ENCODE measurements at regions not wholly inside any gene's neighbourhood (a gene's known extent, or its start where the extent isn't known, plus 50 kb on each side); places are given as distances from the start of the nearest gene placed in this dataset.
"Not testable (repeated sequence)": the region's sequence is repeated elsewhere in the genome, so short reads cannot be mapped to it uniquely, and the experiment has no call there.

DNA sequence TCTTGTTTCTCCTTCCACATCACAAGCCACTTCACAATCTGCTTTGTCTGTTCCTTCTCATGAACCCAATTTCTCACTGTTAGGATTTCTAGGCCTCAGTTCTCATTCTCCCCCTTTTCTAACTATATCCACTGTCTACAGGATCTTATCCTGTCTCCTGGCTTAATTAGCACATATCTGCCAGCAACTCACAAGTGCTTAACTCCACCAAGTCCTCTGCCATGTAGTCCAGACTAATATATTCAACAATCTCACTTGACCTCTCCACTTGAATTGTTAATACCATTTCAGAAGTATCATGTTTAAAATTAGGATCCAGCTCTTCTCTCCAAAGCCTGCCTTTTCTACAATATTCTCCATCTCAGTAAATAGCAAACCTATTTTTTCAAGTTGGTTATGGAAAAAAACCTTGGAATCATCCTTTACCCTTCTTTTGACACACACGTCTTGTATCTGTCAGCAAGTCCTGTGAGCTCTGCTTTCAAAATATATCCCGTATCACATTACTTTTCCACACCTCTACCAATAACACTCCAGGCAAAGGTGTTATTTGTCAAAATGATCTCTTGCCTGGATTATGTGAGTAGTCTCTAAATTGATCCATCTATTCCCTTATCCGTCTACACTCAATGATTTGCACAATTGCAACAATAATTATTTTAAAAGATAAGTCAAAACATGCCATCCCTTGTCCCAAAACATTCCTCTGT lies 127.2 kb upstream of the SLIT2 start:
- DNase-seq (ENCODE audit: low read depth in 3 of 3), result no peak

DNA sequence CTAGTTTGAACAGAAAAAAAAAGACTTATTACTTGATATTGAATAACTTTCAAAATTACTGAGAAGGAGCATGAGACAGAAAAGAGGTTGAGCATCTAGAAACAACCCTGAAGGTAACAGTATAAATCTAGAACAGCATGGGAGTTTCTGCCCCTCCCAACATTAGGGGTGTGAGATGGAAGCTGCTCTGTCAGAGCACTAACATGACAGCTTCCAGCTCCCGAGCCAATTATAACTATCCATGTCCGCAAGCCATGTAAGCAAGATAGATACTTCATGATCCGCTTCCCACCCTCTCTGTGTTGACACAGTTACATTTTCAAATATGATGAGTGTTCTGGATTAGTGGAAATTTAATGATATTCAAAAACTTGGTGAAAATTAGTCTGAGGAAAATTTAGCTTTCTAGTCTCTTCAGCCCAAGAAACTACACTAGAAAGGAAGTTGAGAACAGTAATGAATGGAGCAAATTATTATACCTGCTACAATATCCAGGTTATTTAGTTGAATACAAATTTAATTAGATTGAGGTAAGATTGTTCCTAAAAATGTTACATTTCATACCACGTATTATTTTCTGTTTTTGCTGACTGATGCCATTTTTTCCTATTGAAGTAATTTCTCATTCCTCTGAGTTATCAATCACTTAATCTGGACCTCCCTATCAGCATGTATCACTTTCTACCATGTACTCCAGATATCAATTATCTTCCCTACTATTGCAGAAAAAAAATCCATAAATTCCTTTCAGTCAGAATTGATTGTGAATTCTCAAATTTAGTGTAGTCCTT lies 129.3 kb upstream of the SLIT2 start:
- no peak for DNase-seq (ENCODE audit: low read depth in 3 of 3)

DNA sequence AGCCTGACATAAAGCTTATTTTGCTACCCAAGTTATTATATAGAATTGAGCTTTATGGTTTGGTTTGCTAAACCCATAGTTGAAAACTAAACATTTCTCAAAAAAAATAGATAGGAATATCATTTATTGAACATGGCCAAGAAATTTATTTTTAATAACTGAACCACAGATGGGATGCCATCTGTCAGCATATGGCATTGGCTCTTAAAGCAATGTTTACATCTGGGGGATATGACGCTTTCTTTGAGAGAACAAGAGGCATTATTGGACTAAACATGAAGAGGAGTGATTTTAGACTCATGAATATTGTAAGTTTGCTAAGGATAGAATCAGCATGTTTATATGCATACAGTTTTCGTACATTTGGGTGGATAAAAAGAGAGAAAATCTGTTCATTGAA lies 132.6 kb upstream of the SLIT2 start:
- no peak for DNase-seq (ENCODE audit: low read depth in 3 of 3)

DNA sequence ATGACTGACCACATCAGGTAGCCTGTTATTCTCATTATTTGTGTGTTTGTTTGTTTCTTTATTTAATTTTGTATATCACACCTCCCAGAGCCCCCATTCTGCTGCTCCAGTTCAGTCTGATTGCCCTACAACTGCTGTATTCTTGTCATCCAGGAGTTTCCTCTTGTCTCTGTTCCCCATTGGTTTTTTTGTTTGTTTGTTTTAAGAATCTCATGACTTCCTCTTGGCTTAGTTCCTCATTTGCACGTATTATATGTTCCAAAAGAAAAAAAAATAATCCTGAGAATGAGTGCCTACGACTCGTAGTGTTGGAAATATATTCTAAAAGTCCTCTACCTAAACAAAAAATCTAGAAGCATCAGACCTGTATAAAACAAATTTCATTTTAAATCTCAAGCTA lies 142.3 kb upstream of the SLIT2 start:
- no peak for DNase-seq (ENCODE audit: low read depth in 3 of 3)

DNA sequence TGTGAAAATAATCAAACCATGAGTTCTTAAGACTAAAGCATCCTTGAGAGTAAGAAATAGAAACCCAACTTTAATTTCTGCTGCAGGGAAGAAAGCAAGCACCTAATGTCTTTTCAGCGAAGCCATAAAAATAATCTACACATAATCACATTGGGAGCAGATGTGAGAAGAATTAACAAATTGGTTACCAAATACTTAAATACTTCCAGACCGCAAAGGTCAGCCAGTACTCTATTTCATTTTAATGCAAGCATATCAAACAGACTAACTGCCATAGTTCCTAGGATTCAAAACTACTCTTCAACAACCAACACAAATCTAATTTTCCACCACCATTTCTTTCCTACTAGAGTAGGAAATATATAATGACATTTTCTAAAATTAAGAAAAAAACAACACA lies 144.8 kb upstream of the SLIT2 start:
- no peak for DNase-seq (ENCODE audit: low read depth in 3 of 3)

DNA sequence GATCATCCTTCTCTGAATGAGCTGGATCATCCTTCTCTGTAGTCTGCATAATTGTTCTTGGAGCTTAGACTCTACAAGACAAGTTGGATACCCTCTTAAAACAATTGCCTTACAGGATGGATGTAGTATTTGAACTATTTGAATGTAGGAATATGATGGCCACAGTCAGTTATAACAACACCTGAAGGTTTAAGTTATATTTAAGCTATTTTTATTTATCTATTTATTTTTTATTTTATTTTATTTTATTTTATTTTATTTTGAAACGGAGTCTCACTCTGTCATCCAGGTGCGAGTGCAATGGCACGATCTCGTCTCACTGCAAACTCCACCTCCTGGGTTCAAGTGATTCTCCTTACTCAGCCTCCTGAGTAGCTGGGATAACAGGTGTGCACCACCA lies 149.9 kb upstream of the SLIT2 start:
- no peak for DNase-seq (ENCODE audit: low read depth in 3 of 3)

DNA sequence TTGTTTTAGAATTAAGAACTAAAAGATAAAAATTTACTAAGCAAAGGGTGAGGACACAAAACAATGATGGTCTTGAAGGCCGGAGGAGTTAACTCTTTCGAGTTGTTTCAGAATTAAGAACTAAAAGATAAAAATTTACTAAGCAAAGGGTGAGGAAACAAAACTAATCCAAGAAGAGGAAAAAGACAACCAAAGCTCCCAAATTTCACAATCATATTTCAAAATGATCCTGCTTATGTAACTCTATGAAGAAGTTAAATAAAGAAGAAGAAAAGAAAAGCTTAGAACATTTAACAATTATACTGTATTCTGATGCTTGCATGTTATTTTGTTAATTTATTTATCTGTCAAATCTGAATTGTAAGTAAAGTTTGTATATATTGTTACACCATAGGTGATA lies 154.8 kb upstream of the SLIT2 start:
- DNase-seq (ENCODE audit: low read depth in 3 of 3), result no peak

DNA sequence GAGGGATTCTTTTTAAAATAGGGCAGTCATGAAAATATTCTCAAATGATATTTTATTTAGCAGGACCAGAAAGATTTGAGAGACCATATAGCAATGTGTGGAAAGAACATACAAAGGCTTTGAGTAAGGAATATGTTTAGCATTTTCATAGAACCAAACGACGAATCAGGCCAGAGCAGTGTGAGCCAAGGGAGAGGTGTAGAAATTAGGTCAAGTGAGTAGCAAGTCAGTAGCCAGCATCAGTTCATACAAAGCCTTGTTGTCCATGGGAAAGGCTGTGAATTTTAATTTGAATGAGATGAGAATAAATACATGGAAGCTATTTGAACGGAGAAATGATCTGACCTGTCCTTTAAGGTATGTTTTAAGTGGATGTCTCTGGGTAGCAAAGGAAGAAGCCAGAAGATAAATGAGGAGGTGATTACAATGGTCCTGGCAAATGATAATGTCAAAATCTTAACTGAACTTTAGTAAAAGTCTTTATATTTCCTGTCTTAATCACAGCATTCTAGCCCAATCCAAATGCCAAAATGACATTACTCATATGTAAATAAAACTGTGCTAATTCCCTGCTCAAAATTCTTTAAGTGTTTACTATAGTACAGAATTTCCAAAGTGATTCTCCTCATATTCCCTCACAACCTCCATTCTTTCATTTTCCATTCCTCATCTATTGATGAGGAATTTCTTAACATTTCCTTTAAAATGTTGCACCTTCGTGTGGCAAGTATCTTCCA lies 155.7 kb upstream of the SLIT2 start:
- DNase-seq (ENCODE audit: low read depth in 3 of 3), result no peak

DNA sequence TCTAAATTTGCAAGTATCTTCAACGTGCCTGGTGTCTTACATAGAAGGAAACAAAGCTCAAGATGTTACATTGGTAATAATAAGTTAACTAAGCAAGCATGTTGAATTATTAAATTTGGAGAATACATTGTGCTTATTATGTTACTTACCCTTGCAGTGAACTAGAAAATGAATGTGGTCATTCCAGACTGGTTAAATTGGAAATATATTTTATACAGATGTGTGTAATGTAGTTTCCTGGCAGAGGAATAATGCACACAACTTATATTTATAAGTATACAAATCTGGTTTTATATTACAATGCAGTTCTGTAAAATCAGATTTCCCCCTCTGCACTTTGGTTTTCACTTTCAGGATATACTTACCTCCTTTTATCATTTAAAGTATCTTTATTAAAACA lies 159.9 kb upstream of the SLIT2 start:
- no peak for DNase-seq (ENCODE audit: low read depth in 3 of 3)

DNA sequence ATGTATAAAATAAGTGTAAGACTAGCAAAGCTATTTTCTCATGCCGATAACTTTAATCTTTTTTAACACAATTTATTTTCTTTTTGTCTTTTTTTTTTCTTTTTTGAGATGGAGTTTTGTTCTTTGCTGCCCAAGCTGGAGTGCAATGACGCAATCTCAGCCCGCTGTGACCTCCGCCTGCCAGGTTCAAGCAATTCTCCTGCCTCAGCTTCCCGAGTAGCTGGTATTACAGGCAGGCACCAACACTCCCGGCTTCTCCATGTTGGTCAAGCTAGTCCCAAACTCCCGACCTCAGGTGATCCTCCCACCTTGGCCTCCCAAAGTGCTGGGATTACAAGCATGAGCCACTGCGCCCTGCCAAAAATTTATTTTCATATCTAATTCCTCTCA lies 164.2 kb upstream of the SLIT2 start:
- no peak for DNase-seq (ENCODE audit: low read depth in 3 of 3)

DNA sequence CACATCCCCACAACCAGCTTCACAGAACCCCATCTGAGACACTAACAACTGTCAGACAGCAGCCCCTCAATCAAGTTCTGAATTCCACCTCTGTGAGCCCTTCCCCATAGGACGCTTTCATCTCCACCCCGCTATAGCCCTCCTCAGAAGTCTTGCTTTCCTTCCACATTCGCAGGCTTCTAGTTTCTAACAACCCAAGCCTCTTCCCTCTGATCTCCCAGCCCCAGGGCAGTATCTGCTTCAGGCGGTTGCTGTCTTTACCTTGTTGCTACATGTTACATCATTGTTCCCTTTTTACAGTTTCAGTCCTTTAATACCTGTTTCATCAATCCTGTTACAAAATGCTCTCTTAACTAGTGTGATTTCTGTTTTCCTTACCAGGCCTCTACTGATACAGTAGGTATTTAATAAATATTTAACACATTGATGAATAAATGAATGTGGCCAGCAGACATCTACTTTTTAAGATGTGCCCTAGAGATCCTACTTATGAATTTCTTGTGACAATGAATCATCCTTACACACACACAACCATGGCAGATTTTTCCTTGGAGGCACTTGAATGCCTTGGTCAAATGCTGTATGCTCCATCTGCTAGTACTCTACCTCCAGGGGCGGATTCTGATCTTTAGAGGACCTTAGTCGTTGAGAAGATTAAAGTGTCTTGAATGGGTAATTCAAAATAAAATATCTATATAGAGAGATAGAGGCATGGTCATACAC lies 164.7 kb upstream of the SLIT2 start:
- DNase-seq (ENCODE audit: low read depth in 3 of 3), result no peak

DNA sequence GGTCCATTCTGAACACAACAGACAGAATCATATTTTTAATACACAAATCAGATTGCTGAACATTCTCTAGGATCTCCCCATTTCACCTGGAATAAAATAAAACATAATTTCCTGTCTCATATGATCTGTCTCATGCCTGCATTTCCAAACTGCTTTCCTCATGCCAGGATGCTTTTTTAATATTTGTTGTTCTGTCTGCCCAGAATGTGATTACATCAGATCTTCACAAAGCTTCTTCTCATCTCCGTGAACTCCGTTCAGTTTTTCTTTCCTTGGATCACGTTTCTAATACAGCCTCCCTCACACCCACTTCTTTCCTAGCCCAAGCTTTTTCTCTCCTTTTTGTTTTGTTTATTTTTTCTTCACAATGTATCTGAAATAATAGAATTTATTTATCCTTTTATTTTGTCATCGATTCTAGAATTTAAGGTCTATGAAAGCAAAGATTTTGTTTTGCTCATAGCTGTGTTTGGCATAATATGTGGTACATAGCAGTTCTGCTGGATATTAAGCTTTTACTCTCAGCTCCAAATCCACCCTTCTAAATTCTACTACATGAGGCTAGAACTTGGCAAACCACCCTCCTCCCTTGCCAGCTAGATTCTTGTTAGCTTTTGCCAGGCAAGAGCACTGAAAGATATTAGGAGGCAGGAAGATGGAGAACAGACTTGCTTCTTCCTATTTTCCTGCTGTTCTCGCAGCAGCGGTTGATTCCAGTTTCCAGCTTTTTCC lies 165.5 kb upstream of the SLIT2 start:
- DNase-seq (ENCODE audit: low read depth in 3 of 3), result no peak

DNA sequence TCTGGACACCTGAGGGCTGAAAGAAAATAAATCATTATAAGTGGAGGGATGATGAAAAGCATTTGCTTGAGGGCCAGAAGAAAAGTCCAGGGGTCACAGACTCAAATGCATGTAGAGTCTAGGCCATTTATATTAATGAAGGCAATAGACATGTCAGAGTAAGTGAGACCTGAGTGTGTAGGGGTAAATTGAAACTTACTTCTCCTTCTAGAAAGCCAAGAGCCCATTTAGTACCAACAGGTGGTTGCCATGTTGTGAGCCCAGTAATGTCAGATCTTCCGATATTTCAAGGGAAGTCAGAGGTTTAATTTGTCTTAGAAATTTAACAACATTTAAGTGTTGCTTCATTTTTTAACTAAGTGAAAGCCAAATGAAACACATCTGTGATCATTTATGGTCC lies 166.1 kb upstream of the SLIT2 start:
- no peak for DNase-seq (ENCODE audit: low read depth in 3 of 3)

DNA sequence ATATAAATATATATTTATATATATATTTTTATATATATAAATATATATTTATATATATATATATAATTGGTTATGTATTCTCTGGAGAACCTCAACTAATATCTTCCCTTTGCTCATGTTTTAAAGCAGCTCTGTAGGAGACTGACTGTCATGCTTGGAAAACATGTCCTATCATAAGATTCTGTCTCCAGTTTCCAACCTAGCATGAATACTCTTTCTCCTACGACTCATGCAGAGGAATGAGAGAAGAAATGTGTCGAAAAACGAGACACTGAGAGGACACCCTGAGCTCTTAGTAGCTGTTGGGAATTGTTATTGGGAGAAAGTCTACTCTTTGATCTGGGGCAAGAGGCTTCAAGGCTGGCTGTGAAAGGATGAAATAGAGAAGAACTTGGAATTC lies 166.5 kb upstream of the SLIT2 start:
- DNase-seq (ENCODE audit: low read depth in 3 of 3), result no peak

DNA sequence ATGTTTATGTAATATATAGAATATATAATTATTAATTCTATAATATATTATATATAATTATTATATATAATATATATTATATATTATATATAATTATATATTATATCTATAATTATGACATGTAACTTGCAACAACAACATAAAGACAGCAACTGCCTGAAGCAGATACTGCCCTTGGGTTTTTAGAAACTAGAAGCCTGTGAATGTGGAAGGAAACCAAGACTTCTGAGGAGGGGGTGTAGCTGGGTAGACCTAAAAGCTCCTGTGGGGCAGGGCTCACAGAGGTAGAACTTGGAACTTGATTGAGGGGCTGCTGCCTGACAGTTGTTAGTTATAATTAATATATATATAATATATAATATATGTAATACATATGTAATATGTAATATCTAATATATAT lies 167.2 kb upstream of the SLIT2 start:
- no peak for DNase-seq (ENCODE audit: low read depth in 3 of 3)

DNA sequence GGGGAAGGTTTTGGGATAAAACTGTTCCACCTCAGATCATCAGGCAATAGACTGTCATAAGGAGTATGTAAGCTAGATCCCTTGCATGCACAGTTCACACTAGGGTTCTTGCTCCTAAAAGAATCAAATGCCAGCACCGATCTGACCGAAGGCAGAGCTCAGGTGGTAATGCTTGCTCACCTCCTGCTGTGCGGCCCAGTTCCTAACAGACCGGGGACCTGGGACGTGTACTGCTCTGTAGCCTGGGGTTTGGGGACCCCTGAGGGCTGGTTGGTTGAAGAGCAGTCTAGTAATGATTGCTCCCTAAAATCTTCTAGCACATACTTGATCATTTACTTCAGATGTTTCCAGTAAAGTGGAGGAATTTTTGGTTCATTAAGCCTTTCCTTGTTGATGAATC lies 173.1 kb upstream of the SLIT2 start:
- DNase-seq (ENCODE audit: low read depth in 3 of 3), result no peak

DNA sequence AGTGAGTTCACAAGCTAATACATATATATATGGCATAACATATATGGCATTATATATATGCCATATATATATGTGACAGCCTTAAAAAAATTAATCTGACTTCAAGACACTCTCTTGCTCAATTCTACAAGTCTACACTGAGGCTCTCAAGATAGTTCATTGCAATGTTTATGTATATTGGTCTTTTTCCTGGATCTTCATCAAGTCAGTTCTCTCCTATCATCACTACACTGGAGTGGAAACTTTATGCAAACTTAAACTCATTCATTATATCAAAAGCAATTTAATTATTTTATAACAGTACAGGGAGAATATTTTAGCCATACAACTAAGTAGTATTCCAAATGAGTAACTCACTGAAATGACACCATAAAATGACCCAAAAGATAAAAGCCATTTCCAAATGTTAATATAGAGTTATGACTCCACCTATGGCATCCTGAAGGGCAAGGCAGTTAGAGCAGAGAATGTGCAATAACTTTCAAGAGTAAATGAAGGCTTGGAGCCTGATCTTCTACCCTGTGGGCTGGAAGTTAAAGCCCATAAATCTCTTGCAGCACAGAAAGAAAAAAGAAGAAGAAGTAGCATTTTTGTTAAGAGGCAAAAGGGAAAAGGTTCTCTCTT lies 176.3 kb upstream of the SLIT2 start:
- DNase-seq (ENCODE audit: low read depth in 3 of 3), result no peak

DNA sequence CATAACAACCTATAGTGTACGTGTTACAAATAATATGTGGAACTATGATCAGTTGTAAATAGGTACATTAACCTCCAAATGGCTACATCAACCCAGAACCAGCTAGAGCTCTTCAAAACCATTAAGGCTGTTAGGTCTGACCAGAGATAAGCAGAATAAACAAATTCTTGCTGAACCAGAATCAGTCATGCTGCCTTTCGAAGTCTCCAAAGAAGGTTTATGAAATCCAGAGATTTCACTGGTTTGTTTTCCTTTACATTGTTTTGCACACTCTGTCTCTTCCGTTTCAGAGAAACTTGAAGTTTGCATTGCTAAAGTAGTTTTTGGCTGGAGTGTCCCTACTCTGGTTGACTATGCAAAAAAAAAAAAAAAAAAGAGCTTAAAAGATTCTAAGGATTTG lies 177.3 kb upstream of the SLIT2 start:
- DNase-seq (ENCODE audit: low read depth in 3 of 3), result no peak

DNA sequence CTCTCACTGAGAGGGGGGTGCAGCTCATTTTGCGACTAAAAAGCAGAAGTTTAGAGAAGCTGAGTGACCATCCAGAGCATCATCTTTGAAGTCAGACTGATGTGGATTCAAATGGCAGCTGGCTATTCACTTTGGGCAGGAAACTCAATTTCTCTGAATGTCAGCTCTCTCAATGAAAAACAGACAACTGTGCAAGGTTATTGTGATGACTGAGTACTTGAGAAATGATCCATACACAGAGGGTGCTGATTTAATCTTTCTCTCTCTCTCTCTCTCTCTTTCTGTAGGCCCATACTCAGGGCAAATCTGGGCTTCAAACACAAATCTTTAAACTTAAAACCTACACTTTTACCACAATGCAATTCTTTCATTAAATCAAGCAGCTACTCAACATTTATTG lies 185.8 kb upstream of the SLIT2 start:
- DNase-seq (ENCODE audit: low read depth in 3 of 3), result no peak

DNA sequence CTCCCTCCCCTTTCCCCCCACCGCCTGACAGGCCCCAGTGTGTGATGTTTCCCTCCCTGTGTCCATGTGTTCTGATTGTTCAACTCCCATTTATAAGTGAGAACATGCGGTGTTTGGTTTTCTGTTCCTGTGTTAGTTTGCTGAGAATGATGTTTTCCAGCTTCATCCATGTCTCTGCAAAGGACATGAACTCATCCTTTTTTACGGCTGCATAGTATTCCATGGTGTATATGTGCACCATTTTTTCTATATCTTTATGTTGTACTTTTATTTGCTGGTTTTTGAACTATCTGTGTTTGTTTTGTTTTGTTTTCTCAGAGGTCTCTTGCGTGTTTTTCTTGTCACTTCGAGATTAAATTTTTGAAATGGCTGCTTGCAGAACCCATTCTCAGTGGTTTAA lies 188.8 kb upstream of the SLIT2 start:
- not testable (repeated sequence) for DNase-seq (ENCODE audit: low read depth in 3 of 3)

DNA sequence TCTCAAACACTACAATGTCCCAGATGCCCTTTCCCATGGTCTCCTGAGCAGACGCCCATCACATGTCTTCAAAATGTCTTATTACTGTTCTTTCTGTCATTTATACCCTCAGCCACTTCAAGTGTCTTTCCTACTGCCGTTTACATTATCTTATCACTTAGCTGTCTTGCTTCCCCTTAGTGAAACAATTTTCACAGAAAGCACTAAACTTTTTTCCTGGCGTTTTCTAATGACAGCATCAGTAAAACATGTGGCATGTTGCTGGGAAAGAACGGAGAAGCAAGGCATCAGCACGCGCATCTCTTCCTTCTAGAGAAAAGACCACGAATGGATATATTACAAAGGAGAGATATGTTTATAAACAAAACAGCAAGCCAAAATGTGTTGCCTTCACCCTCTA lies 189.7 kb upstream of the SLIT2 start:
- DNase-seq (ENCODE audit: low read depth in 3 of 3), result no peak

All from stimulated activated CD4-positive, alpha-beta T cell treated with anti-CD3 and anti-CD28 coated beads, TNF-alpha, amount 100 ng/mL, for 4 hours (primary cell).